ENCODE measurements at regions not wholly inside any gene's neighbourhood (a gene's known extent, or its start where the extent isn't known, plus 50 kb on each side); places are given as distances from the start of the nearest gene placed in this dataset.

DNA sequence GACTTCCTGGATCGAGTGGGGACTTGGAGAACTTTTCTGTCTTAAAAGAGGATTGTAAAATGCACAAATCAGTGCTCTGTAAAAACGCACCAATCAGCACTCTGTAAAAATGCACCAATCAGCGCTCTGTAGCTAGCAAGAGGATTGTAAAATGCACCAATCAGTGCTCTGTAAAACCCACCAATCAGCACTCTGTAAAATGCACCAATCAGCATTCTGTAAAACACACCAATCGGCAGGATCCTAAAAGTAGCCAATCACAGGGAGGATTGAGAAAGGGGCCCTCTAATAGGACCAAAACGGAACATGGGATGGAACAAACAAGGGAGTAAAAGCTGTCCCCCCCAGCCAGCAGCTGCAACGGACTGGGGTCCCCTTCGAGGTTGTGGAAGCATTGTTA is 587.4 kb upstream of the ALCAM start:
- DNase-seq (ENCODE audit: low read depth in 1 of 2, low spot score in 1 of 2) = no peak
- FAIRE-seq = no peak
- ChIA-PET CTCF (no interaction called here), POLR2A (no interaction called here)
- no peak overlapping the region for H3K4me3 ChIP-seq
- 32% methylated on average over 7 of the region's 7 CpGs for WGBS (ENCODE audit: missing lambda C conversion rate)
- ATAC-seq = no peak
- H3K4me2 ChIP-seq = no peak overlapping the region
- TF ChIP-seq MAFK (IDR thresholded peaks at IDR 0.05; ENCODE audit: partially characterized antibody) = peak; percentile 57
- TF ChIP-seq EHF (CRISPR knock-in tag; IDR thresholded peaks at IDR 0.05) = no peak
- TF ChIP-seq SREBF2 (IDR thresholded peaks at IDR 0.05) = no peak
- no peak overlapping the region for H3K27ac ChIP-seq
- no peaks in the 10 kb centered on the region for H3K4me1 ChIP-seq
- no peaks in the 10 kb centered on the region for H3K9me3 ChIP-seq

DNA sequence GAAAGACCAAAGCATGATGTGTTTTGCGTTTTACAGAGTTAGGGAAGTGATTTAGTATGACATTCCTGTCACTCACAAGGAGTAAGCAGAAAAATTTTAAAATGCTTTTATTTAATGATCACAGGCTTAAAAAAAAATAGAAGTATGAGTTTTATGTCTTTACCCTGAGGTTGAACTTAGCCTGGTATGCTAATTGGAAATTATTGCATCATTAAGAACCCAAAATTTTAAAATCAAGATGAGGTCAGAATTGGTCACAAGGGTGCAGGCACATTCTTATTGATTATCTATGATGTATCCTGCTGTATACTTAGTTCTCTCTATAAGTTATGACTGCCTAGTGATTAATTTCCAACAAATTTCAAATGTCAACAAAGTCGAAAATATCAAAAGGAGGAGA is 585.6 kb upstream of the ALCAM start:
- WGBS (ENCODE audit: missing lambda C conversion rate) = 39% methylated on average over 2 of the region's 2 CpGs
- no peak overlapping the region for H3K4me2 ChIP-seq
- TF ChIP-seq CHD4 (IDR thresholded peaks at IDR 0.05; ENCODE audit: borderline replicate concordance) = no peak
- no peak for TF ChIP-seq HOXB5 (CRISPR knock-in tag; IDR thresholded peaks at IDR 0.05)
- no peak for TF ChIP-seq CBX8 (IDR thresholded peaks at IDR 0.05)
- ChIA-PET POLR2A (no interaction called here), CTCF (no interaction called here)
- no peak for FAIRE-seq
- ATAC-seq = no peak
- H3K9me3 ChIP-seq = no peaks in the 10 kb centered on the region
- no peak for DNase-seq (ENCODE audit: low read depth in 1 of 2, low spot score in 1 of 2)
- no peak overlapping the region for H3K27ac ChIP-seq
- H3K4me1 ChIP-seq = no peaks in the 10 kb centered on the region
- H3K4me3 ChIP-seq = no peak overlapping the region

DNA sequence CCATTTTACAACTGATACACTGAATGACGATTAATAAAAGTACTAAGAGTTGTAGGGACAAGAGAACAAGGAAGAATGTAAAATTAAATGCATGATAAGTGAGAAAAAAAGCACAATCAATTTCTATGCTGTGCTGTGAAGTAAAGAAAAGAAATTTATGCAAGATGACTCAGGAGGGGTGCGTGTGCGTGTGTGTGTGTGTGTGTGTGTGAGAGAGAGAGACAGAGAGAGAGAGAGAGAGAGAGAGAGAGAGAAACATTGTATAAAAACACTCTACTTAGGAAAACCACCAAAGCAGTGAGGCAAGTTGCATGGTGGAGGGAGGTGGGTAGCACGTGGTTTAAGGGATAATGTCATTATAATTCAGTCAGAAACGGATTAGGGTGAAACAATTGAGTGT is 580.8 kb upstream of the ALCAM start:
- DNase-seq (ENCODE audit: low read depth in 1 of 2, low spot score in 1 of 2) (no peak), ATAC-seq (no peak)

DNA sequence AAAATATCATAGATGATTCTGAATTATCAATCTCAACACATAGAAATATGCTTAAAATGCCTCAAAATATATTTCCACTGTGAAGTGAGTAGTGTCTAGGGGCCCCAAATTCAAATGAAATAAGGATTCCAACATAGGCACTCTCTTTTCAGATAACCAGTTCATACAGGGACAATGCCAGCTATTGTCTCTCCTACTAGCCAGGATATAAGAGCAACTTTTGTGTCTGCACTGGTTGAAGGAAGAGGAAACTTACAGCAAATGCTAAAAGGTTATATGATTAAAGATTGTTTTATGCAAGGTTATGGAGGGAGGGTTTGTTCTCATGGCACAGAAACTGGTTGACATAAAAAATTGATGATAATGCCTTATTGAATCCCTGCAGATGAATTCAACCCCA is 579.4 kb upstream of the ALCAM start:
- POLR2A ChIA-PET = no interaction called here

More for the DNA sequence above, 580.8 kb upstream of the ALCAM start:
- Histone ChIP-seq H3K9me3 (no peaks in the 10 kb centered on the region), H3K4me2 (no peak overlapping the region), H3K4me3 (no peak overlapping the region), H3K27ac (no peak overlapping the region), H3K4me1 (no peaks in the 10 kb centered on the region)
- ChIA-PET CTCF (no interaction called here), POLR2A (no interaction called here)
- no peak for TF ChIP-seq CHD4 (IDR thresholded peaks at IDR 0.05; ENCODE audit: borderline replicate concordance)
- no peak for TF ChIP-seq CBX2 (IDR thresholded peaks at IDR 0.05; ENCODE audit: borderline replicate concordance, low read depth)
- no peak for TF ChIP-seq MAZ (IDR thresholded peaks at IDR 0.05; ENCODE audit: borderline replicate concordance, low read depth, low read length)
- TF ChIP-seq POLR2AphosphoS2 (conservative IDR thresholded peaks at IDR 0.05; ENCODE audit: low read length) = no peak
- no peak for TF ChIP-seq SMC3 (IDR thresholded peaks at IDR 0.05)
- TF ChIP-seq FOSL2 (IDR thresholded peaks at IDR 0.05) = no peak
- no peak for TF ChIP-seq FOSL2 (CRISPR knock-in tag; IDR thresholded peaks at IDR 0.05)
- TF ChIP-seq RFX5 (IDR thresholded peaks at IDR 0.05) = no peak
- TF ChIP-seq, protein P1, sequence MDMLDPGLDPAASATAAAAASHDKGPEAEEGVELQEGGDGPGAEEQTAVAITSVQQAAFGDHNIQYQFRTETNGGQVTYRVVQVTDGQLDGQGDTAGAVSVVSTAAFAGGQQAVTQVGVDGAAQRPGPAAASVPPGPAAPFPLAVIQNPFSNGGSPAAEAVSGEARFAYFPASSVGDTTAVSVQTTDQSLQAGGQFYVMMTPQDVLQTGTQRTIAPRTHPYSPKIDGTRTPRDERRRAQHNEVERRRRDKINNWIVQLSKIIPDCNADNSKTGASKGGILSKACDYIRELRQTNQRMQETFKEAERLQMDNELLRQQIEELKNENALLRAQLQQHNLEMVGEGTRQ (IDR thresholded peaks at IDR 0.05) = no peak
- TF ChIP-seq, protein P2, sequence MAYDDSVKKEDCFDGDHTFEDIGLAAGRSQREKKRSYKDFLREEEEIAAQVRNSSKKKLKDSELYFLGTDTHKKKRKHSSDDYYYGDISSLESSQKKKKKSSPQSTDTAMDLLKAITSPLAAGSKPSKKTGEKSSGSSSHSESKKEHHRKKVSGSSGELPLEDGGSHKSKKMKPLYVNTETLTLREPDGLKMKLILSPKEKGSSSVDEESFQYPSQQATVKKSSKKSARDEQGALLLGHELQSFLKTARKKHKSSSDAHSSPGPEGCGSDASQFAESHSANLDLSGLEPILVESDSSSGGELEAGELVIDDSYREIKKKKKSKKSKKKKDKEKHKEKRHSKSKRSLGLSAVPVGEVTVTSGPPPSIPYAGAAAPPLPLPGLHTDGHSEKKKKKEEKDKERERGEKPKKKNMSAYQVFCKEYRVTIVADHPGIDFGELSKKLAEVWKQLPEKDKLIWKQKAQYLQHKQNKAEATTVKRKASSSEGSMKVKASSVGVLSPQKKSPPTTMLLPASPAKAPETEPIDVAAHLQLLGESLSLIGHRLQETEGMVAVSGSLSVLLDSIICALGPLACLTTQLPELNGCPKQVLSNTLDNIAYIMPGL (CRISPR knock-in tag; IDR thresholded peaks at IDR 0.05; ENCODE audit: borderline replicate concordance) = no peak
- TF ChIP-seq TP53 (CRISPR knock-in tag; IDR thresholded peaks at IDR 0.05) = no peak
- no peak for TF ChIP-seq GATA3 (IDR thresholded peaks at IDR 0.05; ENCODE audit: borderline replicate concordance)
- TF ChIP-seq, protein P3, sequence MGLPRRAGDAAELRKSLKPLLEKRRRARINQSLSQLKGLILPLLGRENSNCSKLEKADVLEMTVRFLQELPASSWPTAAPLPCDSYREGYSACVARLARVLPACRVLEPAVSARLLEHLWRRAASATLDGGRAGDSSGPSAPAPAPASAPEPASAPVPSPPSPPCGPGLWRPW (IDR thresholded peaks at IDR 0.05) = no peak
- no peak for TF ChIP-seq PHF8 (IDR thresholded peaks at IDR 0.05; ENCODE audit: borderline replicate concordance, low read depth)
- TF ChIP-seq KDM1A (IDR thresholded peaks at IDR 0.05; ENCODE audit: low read depth) = no peak
- no peak for TF ChIP-seq HOXA7 (CRISPR knock-in tag; IDR thresholded peaks at IDR 0.05)
- 33% methylated on average over 5 of the region's 5 CpGs for WGBS (ENCODE audit: missing lambda C conversion rate)
- FAIRE-seq = no peak

More for the DNA sequence above, 579.4 kb upstream of the ALCAM start:
- DNase-seq (ENCODE audit: low read depth in 1 of 2, low spot score in 1 of 2) = no peak
- no peak overlapping the region for H3K4me2 ChIP-seq
- no peak overlapping the region for H3K4me3 ChIP-seq
- TF ChIP-seq ZNF302 (CRISPR knock-in tag; IDR thresholded peaks at IDR 0.05) = no peak
- no peak for TF ChIP-seq CEBPB (IDR thresholded peaks at IDR 0.05)
- TF ChIP-seq FOSB (CRISPR knock-in tag; IDR thresholded peaks at IDR 0.05) = no peak
- TF ChIP-seq, protein P1 (IDR thresholded peaks at IDR 0.05) = no peak
- no peak for TF ChIP-seq RFX5 (IDR thresholded peaks at IDR 0.05)
- TF ChIP-seq, protein P4, sequence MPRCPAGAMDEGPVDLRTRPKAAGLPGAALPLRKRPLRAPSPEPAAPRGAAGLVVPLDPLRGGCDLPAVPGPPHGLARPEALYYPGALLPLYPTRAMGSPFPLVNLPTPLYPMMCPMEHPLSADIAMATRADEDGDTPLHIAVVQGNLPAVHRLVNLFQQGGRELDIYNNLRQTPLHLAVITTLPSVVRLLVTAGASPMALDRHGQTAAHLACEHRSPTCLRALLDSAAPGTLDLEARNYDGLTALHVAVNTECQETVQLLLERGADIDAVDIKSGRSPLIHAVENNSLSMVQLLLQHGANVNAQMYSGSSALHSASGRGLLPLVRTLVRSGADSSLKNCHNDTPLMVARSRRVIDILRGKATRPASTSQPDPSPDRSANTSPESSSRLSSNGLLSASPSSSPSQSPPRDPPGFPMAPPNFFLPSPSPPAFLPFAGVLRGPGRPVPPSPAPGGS (IDR thresholded peaks at IDR 0.05) = no peak
- TF ChIP-seq SREBF2 (IDR thresholded peaks at IDR 0.05) = no peak
- H3K27ac ChIP-seq = no peak overlapping the region
- H3K9me3 ChIP-seq = no peaks in the 10 kb centered on the region
- ATAC-seq = no peak
- no peaks in the 10 kb centered on the region for H3K4me1 ChIP-seq
- CTCF ChIA-PET = no interaction called here
- no peak for FAIRE-seq

All from A549 (cell line).